ENCODE measurements at regions not wholly inside any gene's neighbourhood (a gene's known extent, or its start where the extent isn't known, plus 50 kb on each side); places are given as distances from the start of the nearest gene placed in this dataset.

DNA sequence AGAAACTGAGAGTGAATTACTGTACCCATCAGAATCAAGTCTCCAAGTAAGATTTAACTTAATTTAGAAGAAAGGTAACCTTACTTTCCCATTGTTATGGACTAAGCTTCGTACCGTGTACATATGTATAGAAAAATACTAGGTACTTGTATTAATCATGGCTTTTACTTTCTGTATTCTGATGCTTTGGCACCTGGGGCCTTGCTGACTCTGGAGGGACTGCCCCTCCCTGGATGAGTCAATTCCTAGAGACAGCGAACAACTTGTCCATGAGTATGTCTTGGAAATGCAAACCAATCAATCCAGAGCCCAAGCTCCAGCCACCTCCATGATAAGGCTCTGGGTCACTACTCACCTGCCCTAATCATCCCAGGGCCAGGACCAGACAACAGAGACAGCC lies 50.0 kb upstream of the DGKG start:
- DNase-seq (ENCODE audit: low read depth): no peak

Measured in M059J (cell line).